ENCODE measurements at regions not wholly inside any gene's neighbourhood (a gene's known extent, or its start where the extent isn't known, plus 50 kb on each side); places are given as distances from the start of the nearest gene placed in this dataset.
"Not testable (repeated sequence)": the region's sequence is repeated elsewhere in the genome, so short reads cannot be mapped to it uniquely, and the experiment has no call there.

GRCh38 chr9:17846948-17847655 lies 268.2 kb downstream of the SH3GL2 start:
- DNase-seq: no peak

DNA sequence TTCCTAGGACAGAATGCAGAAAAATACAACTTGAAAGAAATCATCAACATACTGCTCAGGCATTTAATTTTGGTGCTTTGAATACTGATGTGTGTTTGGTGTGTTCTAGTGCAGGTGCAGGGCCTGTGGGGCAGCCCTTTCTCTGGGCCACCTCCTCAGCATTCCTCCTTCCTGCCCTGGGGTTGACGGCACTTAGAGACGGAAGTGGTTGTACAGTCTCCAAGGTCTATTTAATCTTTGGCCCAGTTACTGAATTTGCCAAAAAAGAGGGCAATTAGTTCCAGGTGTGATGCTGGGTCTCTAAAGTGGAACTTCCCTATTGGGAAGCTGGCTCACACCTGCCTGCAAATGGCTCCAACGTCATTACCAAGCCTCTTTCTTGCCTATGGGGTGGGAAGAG lies 269.0 kb downstream of the SH3GL2 start:
- no peak for DNase-seq

- no peak for DNase-seq
Observed at GRCh38 chr9:17852108-17852507, 273.2 kb downstream of the SH3GL2 start.

GRCh38 chr9:17854487-17854886 lies 275.6 kb downstream of the SH3GL2 start:
- DNase-seq: no peak

DNA sequence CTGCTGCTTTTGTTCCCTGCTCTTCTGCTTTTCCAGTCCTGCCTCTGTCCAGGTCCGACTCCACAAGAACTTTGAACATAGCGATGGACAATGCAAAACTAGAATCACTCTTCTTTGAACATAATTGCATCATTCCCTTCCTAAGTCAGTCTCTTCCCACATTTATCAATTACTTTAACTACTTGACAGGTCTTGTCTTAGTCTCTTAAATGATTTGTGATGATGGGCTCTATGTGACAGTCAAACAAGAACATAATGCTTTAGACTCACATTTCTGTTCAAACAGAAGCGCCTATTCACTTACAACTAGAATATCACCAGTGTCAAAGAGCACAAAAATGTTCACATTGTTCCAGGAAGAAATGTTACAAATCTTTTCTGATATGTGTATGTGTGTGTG lies 278.1 kb downstream of the SH3GL2 start:
- DNase-seq: no peak

- no peak for DNase-seq
Observed at GRCh38 chr9:17859228-17859627, 280.4 kb downstream of the SH3GL2 start.

DNA sequence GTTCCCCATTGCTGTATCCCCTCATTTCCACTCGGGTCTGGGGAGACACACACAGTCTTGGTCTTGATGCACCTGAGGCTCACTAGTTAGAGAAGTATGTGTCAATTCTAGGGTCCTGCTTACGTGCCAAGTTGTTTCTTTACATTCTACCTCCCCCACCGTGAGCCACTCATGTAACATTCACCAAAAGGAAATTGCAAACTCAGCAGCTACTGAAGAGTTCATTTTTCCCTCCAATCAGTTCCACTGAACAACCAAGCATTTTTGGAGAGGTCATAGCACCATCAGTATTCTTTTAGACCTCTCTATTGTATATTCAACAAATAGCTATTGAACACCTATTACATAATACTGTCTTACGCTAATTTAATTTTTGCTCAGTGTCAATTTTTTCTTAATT lies 281.1 kb downstream of the SH3GL2 start:
- DNase-seq: no peak

DNA sequence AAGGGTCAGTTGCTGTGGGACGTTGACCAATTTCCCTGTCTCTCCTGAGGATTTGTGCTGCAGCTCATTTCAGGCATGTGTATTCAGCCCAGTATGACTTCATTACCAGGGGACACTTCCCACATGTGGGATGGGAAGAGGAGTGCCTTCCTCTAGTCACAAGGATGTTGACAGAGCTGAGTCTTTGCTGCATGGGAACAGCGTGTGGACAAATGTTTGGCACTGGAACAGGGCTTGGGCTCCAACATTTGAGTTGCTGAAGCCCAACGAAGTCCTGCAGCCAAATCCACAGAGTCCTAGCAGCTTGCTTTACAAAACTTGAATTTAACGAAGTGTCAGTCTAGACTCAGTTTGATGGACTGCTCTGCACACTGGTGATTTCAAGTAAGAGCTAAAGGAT lies 283.2 kb downstream of the SH3GL2 start:
- no peak for DNase-seq

- DNase-seq: no peak
Observed at GRCh38 chr9:17862629-17863028, 283.8 kb downstream of the SH3GL2 start.

DNA sequence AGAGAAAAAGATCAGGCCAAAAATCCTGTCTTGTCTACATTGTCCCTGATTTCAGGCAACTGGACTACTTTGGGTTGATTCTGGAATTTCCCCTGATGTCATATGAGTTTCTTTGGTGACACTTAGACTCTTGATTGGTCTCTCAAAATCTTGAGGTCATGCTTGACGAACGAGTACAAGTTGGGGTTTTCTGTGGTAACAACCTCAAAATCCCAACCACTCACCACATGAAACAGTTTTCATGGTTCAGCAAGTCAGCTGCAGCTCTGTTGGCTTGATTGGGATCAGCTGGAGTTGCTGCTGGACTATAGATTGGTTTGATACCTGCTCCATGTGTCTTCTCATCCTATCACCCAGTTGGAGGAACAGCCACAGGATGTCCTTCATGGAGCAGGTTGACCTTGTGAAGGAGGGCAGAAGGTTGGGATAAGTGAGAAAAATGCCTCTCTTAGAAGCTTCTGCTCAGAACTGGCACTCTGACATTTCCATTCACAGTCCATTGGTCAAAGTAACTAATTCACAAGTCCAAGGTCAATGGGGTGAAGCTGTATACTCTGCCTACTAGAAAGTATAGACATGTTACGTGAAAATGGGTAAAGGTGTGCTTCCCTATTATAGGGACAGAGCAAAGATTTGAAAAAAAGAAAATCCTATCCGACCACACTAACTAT lies 284.5 kb downstream of the SH3GL2 start:
- DNase-seq: no peak

GRCh38 chr9:17863924-17864323 lies 285.1 kb downstream of the SH3GL2 start:
- no peak for DNase-seq

DNA sequence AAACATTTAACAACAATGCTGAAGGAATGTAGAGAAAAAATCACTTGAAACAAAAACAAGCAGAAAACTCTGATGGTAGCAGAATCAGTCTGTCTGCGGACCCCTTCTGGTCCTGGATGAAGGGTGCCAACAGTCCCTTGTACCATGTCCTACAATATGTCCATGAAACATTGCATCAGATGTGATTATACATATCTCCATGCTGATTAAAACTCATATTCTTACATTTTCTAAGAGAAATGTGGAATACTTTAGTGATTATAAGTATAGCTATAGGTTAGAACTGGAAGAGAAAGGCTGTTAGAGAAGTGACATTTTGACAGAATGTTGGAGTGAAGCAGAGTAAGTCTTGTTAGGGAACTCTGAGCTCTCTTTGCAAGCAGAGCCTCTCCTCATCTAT lies 286.1 kb downstream of the SH3GL2 start:
- no peak for DNase-seq

- no peak for DNase-seq
Observed at GRCh38 chr9:17865881-17866280, 287.0 kb downstream of the SH3GL2 start.

DNA sequence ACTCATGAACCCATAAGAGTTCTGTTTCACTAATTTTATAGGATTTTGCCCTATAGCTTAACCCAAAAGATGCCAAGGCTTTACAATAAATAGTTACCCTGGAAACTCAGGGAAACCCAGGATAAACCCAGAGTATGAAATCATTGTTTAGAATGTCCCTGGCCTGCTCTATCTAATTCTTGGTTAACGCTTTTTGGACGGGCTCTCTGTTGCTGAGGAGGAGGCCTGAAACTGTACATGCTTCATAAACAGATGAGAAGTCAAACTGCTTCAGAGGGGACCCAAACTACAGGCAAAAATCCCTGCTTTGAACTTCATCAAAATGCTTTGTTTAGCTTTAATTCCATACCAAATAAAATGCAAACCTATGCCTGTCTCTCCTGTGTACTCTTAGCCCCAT lies 291.9 kb downstream of the SH3GL2 start:
- DNase-seq: no peak

DNA sequence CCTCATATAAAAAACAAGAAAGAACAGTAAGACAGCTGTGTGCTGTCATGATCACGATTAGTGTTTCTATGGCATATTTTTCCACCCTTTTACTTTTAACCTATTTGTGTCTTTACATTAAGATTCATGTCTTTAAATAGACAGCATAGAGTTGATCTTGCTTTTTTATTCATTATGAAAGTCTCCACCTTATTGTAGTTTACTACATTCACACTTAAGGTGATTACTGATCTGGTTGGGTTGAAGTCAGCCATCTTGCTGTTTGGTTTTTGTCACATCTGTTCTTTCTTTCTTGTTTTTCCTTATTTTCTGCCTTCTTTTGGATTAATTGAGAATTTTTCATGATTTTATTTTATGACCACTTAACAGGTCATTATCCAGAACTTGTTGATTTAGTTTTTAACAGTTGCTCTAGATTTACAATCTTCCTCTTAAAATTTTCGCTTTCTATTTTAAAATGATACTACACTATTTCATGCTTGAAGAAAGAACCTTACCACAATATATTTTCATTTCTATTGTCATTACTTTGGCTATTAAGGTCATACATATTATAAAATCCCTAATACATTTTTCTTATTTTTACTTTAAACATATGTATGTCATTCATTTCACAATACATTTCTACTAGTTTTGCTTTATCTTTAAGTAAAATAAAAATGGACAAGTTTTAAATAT lies 292.5 kb downstream of the SH3GL2 start:
- no peak for DNase-seq

- no peak for DNase-seq
Observed at GRCh38 chr9:17875886-17876285, 297.0 kb downstream of the SH3GL2 start.

DNA sequence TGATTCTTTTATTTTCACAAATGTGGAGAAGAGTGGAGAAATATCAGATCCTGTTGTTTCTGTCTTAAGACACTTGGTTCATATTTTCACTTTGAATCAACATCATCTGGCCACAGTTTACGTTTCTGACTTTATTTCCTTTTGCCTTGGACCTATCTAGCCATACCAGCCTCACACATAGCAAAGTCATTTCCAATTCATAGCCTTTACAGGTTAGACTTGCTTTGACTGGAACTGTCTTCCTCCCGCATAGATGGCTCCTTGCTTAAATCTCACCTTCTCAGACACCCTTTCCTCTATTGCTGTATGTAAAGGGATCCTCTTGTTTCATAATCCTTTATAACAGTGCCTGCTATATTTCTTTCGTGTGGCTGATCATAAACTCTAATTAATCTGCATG lies 297.8 kb downstream of the SH3GL2 start:
- no peak for DNase-seq

DNA sequence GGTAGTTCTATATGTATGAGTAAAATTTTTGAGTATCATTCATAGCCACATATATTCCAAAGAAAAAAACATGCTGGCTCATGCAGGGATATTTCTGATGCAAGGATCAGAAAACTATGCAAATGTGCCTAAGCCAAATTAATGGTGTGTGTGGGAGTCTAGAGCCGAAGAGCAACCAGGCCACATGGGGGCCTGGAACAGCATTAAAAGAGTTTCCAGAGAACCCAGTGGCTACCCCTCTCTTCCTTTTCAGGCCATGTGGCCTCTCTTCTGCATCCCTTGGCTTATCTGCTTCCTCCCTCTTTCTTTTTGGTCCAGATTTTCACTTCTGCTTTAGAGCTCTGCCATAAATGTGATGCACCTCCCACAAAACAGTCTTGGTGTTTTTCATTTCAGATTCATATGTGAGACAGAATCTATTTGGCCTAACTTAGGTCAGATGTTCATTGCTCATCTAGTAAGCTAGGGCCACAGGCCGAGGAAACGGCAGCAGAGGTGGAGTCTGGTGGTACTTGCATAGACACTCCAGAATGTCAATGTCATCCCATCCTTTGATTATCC lies 300.0 kb downstream of the SH3GL2 start:
- no peak for DNase-seq

GRCh38 chr9:17881371-17881770 lies 302.5 kb downstream of the SH3GL2 start:
- DNase-seq: no peak

GRCh38 chr9:17882688-17883594 lies 304.1 kb downstream of the SH3GL2 start:
- no peak for DNase-seq

GRCh38 chr9:17888066-17888465 lies 309.2 kb downstream of the SH3GL2 start:
- no peak for DNase-seq

DNA sequence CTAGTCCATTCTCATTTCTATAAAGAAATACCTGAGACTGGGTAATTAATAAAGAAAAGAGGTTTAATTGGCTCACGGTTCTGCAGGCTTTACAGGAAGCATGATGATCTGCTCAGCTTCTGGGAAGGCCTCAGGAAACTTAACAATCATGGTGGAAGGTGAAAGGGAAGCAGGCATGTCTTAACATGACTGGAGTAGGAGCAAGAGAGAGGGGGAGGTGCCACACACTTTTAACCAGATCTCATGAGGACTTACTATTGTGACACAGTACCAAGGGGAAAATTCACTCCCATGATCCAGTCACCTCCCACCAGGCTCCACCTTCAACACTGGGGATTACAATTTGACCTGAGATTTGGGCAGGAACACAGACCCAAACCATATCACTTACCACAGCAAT lies 310.1 kb downstream of the SH3GL2 start:
- DNase-seq: not testable (repeated sequence)

Data from effector CD8-positive, alpha-beta T cell (primary cell).